Ovary (tissue), 7 donors: ENCODE measurements at regions not wholly inside any gene's neighbourhood (a gene's known extent, or its start where the extent isn't known, plus 50 kb on each side); places are given as distances from the start of the nearest gene placed in this dataset.
"Not testable (repeated sequence)": the region's sequence is repeated elsewhere in the genome, so short reads cannot be mapped to it uniquely, and the experiment has no call there.

Experiments used
- DNase-seq, 5 donors: peaks; one replicate each; pipeline ENCODE4 v3.0.0-alpha.2; 2019 to 2020
- H3K27ac ChIP-seq, 2 donors: fragments of 200-600 bp; one replicate each; pipeline versions ENCODE4 v1.5.1 to v1.8.0; 2019 to 2022
- H3K27me3 ChIP-seq: fragments of 200-600 bp; one replicate; pipeline ENCODE4 v1.8.0; 2022
- H3K36me3 ChIP-seq: fragments of 200-600 bp; sonication (generic); one replicate; pipeline ENCODE4 v1.5.1; 2019
- H3K4me1 ChIP-seq: one replicate; pipeline ENCODE4 v1.8.1; 2013; ENCODE audit warnings: mild to moderate bottlenecking, moderate library complexity; ENCODE audit not compliant: insufficient read depth
- H3K4me3 ChIP-seq: fragments of 200-600 bp; sonication (generic); one replicate; pipeline ENCODE4 v1.5.1; 2017
- H3K9me3 ChIP-seq, 2 donors: fragments of 200-600 bp in 1 of 2; sonication (generic) in 1 of 2; one replicate each; pipeline versions ENCODE4 v1.5.1 to v1.8.1; 2013 to 2019; ENCODE audit warnings: mild to moderate bottlenecking in 1 of 2, moderate library complexity in 1 of 2
- CTCF ChIP-seq, 3 donors: fragments of 450-650 bp in 2 of 3; fragments of 200-600 bp in 1 of 3; IDR thresholded peaks; one replicate each; pipeline versions ENCODE4 v1.5.1 to v1.8.0; 2016 to 2022; ENCODE audit warnings: antibody characterized with exemption in 3 of 3, mild to moderate bottlenecking in 1 of 3
- EP300 ChIP-seq: sonication (generic); formaldehyde crosslinking; IDR thresholded peaks from one replicate; pipeline ENCODE4 v1.6.1; 2017; ENCODE audit warnings: antibody characterized with exemption
- POLR2A ChIP-seq: fragments of 450-650 bp; IDR thresholded peaks from one replicate; pipeline ENCODE4 v1.6.1; 2017; ENCODE audit warnings: antibody characterized with exemption, mild to moderate bottlenecking, moderate library complexity
- WGBS, 3 donors: extraction: QIAGEN DNeasy Blood & Tissue Kit in 1 of 3; methylation state at CpG; one replicate each; pipeline versions ENCODE4 v1.1.5 to v1.1.7; 2013 to 2017; 5-methylcytosine and 5-hydroxymethylcytosine counted together
- intact Hi-C, 4 donors: fragments of 100-400 bp; cut with DNase I; formaldehyde crosslinking; loops; one replicate each; pipeline versions ENCODE4 v1.11.0 to v1.15.1; 2022 to 2023
- donor health status: DM: no; HTN: no; CAD: no; lungs with moderate emphysema.
- donor health status: DM: no; HTN: no; CAD: no.
- donor health status: Bipolar disorder and iron deficiency.
- donor health status: DM: no; HTN: no; CAD: no.
- donor health status: DM: yes; HTN: yes; CAD: no.

- no peak overlapping the region for H3K4me3 ChIP-seq
- intact Hi-C loops = no loop called here
- H3K27me3 ChIP-seq = no peaks in the 10 kb centered on the region
- H3K36me3 ChIP-seq = no peaks in the 10 kb centered on the region
- no peaks in the 10 kb centered on the region for H3K9me3 ChIP-seq
- no peak overlapping the region for H3K27ac ChIP-seq
- H3K4me1 ChIP-seq = no peaks in the 10 kb centered on the region
- WGBS, 3 donors = 83 to 92% (median 88%) methylated on average over 1 of the region's 1 CpG
- DNase-seq = no peak
- no peak for TF ChIP-seq CTCF (IDR thresholded peaks at IDR 0.05)
Measured at GRCh38 chr14:43085819-43086218, 1421.3 kb downstream of the FSCB start.

- H3K27ac ChIP-seq, H3K9me3 ChIP-seq: not testable (repeated sequence)
Measured at GRCh38 chr14:43067372-43067771, 1439.7 kb downstream of the FSCB start.

GRCh38 chr14:43056106-43056505, 1449.4 kb downstream of the LRFN5 start:
- intact Hi-C loops = no loop called here
- no peaks in the 10 kb centered on the region for H3K27me3 ChIP-seq
- no peak overlapping the region for H3K27ac ChIP-seq
- H3K9me3 ChIP-seq = no peaks in the 10 kb centered on the region
- no peak for DNase-seq
- TF ChIP-seq CTCF (IDR thresholded peaks at IDR 0.05) (no peak), POLR2A (no peak), EP300 (no peak)
- H3K4me3 ChIP-seq = no peak overlapping the region
- 62 to 68% (median 63%) methylated on average over 1 of the region's 1 CpG for WGBS, 3 donors
- no peaks in the 10 kb centered on the region for H3K4me1 ChIP-seq
- H3K36me3 ChIP-seq = no peaks in the 10 kb centered on the region

More at GRCh38 chr14:43067372-43067771, 1439.7 kb downstream of the FSCB start:
- DNase-seq, H3K4me3 ChIP-seq, intact Hi-C loops, H3K36me3 ChIP-seq, H3K4me1 ChIP-seq, H3K27me3 ChIP-seq: not testable (repeated sequence)
- WGBS, 3 donors = 84 to 100% (median 95%) methylated on average over 2 to 3 of the region's 3 CpGs

GRCh38 chr14:43052897-43053296, 1446.2 kb downstream of the LRFN5 start:
- no peak for TF ChIP-seq EP300
- TF ChIP-seq CTCF (IDR thresholded peaks at IDR 0.05) = no peak
- no peak for TF ChIP-seq POLR2A
- Histone ChIP-seq H3K36me3 (no peaks in the 10 kb centered on the region), H3K27me3 (no peaks in the 10 kb centered on the region), H3K4me3 (no peak overlapping the region), H3K27ac (no peak overlapping the region), H3K9me3 (no peaks in the 10 kb centered on the region), H3K4me1 (no peaks in the 10 kb centered on the region)
- intact Hi-C loops = no loop called here
- WGBS, 3 donors = 84 to 97% (median 89%) methylated on average over 1 of the region's 1 CpG
- DNase-seq = no peak

- Histone ChIP-seq H3K27me3 (no peaks in the 10 kb centered on the region), H3K4me1 (no peaks in the 10 kb centered on the region), H3K27ac (no peak overlapping the region), H3K36me3 (no peaks in the 10 kb centered on the region), H3K9me3 (no peaks in the 10 kb centered on the region), H3K4me3 (no peak overlapping the region)
- TF ChIP-seq EP300 (no peak), CTCF (IDR thresholded peaks at IDR 0.05) (no peak), POLR2A (no peak)
- intact Hi-C loops = no loop called here
- DNase-seq = no peak
Measured at GRCh38 chr14:43043850-43044249, 1437.2 kb downstream of the LRFN5 start.
